MM.1S (cell line): ENCODE measurements at regions not wholly inside any gene's neighbourhood (a gene's known extent, or its start where the extent isn't known, plus 50 kb on each side); places are given as distances from the start of the nearest gene placed in this dataset.

Source experiments
- EZH2 ChIP-seq: fragments of 300-600 bp; sonication (generic); optimal IDR thresholded peaks from 2 replicates; pipeline ENCODE3; 2017; ENCODE audit warnings: low read depth, mild to moderate bottlenecking, antibody characterized with exemption, low read length, mixed read lengths
- EZH2phosphoT487 ChIP-seq: fragments of 300-600 bp; sonication (generic); IDR thresholded peaks from 2 replicates; pipeline ENCODE4 v1.6.1; 2018; ENCODE audit warnings: antibody characterized with exemption, low read length
- TF ChIP-seq, protein P1 (sequence below): fragments of 300-600 bp; sonication (generic); IDR thresholded peaks from 2 replicates; pipeline ENCODE4 v1.5.1; 2016; ENCODE audit warnings: antibody characterized with exemption, low read length, mixed read lengths

GRCh38 chr12:4191642-4192041, 81.9 kb upstream of the CCND2 start:
- TF ChIP-seq, protein P1, sequence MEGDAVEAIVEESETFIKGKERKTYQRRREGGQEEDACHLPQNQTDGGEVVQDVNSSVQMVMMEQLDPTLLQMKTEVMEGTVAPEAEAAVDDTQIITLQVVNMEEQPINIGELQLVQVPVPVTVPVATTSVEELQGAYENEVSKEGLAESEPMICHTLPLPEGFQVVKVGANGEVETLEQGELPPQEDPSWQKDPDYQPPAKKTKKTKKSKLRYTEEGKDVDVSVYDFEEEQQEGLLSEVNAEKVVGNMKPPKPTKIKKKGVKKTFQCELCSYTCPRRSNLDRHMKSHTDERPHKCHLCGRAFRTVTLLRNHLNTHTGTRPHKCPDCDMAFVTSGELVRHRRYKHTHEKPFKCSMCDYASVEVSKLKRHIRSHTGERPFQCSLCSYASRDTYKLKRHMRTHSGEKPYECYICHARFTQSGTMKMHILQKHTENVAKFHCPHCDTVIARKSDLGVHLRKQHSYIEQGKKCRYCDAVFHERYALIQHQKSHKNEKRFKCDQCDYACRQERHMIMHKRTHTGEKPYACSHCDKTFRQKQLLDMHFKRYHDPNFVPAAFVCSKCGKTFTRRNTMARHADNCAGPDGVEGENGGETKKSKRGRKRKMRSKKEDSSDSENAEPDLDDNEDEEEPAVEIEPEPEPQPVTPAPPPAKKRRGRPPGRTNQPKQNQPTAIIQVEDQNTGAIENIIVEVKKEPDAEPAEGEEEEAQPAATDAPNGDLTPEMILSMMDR, result no peak
- TF ChIP-seq EZH2phosphoT487 (no peak), EZH2 (no peak)
